ENCODE measurements at regions not wholly inside any gene's neighbourhood (a gene's known extent, or its start where the extent isn't known, plus 50 kb on each side); places are given as distances from the start of the nearest gene placed in this dataset.

DNA sequence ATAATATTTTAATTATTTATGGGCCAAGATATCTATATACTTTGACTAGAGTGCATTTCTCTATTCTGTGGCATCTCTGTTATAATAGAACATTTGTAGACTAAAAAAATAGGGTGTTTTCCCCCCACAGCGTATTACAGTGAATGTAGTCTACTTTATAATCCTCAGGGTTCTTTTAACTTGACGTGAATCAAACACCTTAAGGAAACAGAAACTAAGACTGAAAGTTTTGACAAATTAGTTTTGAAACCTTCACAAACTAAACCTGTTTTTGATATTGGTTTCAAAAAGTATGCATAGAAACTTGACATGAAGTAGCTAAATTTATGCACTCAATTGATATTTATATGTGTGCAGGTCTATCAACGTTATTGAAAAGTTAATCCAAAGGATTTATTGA, 1963.1 kb upstream of the TENM3 start:
- Histone ChIP-seq H3K27me3 (ENCODE audit: insufficient read depth, low read length) (no peaks in the 10 kb centered on the region), H3K4me1 (ENCODE audit: control insufficient read depth in 1 of 2, insufficient read depth in 2 of 2, low read length in 2 of 2) (no peaks in the 10 kb centered on the region), H3K4me3 (replicated peaks in 1 of 2; ENCODE audit: low read depth in 1 of 2, low read length in 2 of 2) (no peak overlapping the region), H3K9ac (ENCODE audit: low read length) (no peak overlapping the region), H4K20me1 (ENCODE audit: insufficient read depth) (no peaks in the 10 kb centered on the region), H3K9me3 (ENCODE audit: control insufficient read depth in 1 of 2, insufficient read depth in 1 of 2, low read depth in 1 of 2, low read length in 2 of 2) (no peaks in the 10 kb centered on the region), H3K79me2 (ENCODE audit: insufficient read depth, low read length) (no peaks in the 10 kb centered on the region), H3K4me2 (ENCODE audit: low read length) (no peak overlapping the region), H3K9me2 (ENCODE audit: insufficient read depth) (no peaks in the 10 kb centered on the region), H3K27ac (ENCODE audit: low read depth, low read length) (no peak overlapping the region), H3K36me3 (ENCODE audit: control insufficient read depth in 1 of 2, insufficient read depth in 2 of 2, low read length in 2 of 2) (no peaks in the 10 kb centered on the region), H2AFZ (ENCODE audit: low read depth, low read length, poor library complexity, severe bottlenecking) (no peak overlapping the region)
- intact Hi-C loops (cut with micrococcal nuclease): no loop called here
- BruUV-seq (replicated peaks): no TSS peak
- DNase-seq (ENCODE audit: low read depth, low spot score): no peak
- ATAC-seq: no peak
- ChIA-PET CTCF (no interaction called here), RAD21 (ENCODE audit: low non-redundant PET in 1 of 2, low total read pairs in 2 of 2, uncharacterized antibody in 2 of 2, unreplicated experiment in 2 of 2) (no interaction called here), POLR2A (no interaction called here)
- TF ChIP-seq CBX3 (IDR thresholded peaks at IDR 0.05; ENCODE audit: low read depth): no peak
- TF ChIP-seq EZH2 (IDR thresholded peaks at IDR 0.05): no peak
- TF ChIP-seq, protein P1, sequence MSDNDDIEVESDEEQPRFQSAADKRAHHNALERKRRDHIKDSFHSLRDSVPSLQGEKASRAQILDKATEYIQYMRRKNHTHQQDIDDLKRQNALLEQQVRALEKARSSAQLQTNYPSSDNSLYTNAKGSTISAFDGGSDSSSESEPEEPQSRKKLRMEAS (IDR thresholded peaks at IDR 0.05): no peak
- no peak for TF ChIP-seq TCF7L2 (IDR thresholded peaks at IDR 0.05; ENCODE audit: borderline replicate concordance, extremely low read depth, insufficient read depth, insufficient read length)
- no peak for TF ChIP-seq EZH2phosphoT487 (IDR thresholded peaks at IDR 0.05; ENCODE audit: borderline replicate concordance)
- TF ChIP-seq, protein P2, sequence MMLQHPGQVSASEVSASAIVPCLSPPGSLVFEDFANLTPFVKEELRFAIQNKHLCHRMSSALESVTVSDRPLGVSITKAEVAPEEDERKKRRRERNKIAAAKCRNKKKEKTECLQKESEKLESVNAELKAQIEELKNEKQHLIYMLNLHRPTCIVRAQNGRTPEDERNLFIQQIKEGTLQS (IDR thresholded peaks at IDR 0.05): no peak
- no peak for TF ChIP-seq SP1 (IDR thresholded peaks at IDR 0.05; ENCODE audit: low read depth)
- no peak for TF ChIP-seq ZFX (IDR thresholded peaks at IDR 0.05)
- no peak for TF ChIP-seq ELF1 (IDR thresholded peaks at IDR 0.05; ENCODE audit: borderline replicate concordance, low read depth)
- TF ChIP-seq YY1 (IDR thresholded peaks at IDR 0.05; ENCODE audit: extremely low read depth, insufficient replicate concordance, low read depth, low read length): no peak
- no peak for TF ChIP-seq CEBPB (IDR thresholded peaks at IDR 0.05; ENCODE audit: low read depth)
- TF ChIP-seq JUND (IDR thresholded peaks at IDR 0.05): no peak
- no peak for TF ChIP-seq POLR2AphosphoS5 (IDR thresholded peaks at IDR 0.05; ENCODE audit: low read depth, low read length)
- no peak for TF ChIP-seq EGR1 (IDR thresholded peaks at IDR 0.05; ENCODE audit: low read depth)
- TF ChIP-seq SRF (IDR thresholded peaks at IDR 0.05; ENCODE audit: low read depth): no peak
- TF ChIP-seq, protein P3, sequence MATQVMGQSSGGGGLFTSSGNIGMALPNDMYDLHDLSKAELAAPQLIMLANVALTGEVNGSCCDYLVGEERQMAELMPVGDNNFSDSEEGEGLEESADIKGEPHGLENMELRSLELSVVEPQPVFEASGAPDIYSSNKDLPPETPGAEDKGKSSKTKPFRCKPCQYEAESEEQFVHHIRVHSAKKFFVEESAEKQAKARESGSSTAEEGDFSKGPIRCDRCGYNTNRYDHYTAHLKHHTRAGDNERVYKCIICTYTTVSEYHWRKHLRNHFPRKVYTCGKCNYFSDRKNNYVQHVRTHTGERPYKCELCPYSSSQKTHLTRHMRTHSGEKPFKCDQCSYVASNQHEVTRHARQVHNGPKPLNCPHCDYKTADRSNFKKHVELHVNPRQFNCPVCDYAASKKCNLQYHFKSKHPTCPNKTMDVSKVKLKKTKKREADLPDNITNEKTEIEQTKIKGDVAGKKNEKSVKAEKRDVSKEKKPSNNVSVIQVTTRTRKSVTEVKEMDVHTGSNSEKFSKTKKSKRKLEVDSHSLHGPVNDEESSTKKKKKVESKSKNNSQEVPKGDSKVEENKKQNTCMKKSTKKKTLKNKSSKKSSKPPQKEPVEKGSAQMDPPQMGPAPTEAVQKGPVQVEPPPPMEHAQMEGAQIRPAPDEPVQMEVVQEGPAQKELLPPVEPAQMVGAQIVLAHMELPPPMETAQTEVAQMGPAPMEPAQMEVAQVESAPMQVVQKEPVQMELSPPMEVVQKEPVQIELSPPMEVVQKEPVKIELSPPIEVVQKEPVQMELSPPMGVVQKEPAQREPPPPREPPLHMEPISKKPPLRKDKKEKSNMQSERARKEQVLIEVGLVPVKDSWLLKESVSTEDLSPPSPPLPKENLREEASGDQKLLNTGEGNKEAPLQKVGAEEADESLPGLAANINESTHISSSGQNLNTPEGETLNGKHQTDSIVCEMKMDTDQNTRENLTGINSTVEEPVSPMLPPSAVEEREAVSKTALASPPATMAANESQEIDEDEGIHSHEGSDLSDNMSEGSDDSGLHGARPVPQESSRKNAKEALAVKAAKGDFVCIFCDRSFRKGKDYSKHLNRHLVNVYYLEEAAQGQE (IDR thresholded peaks at IDR 0.05; ENCODE audit: low read depth): no peak
- TF ChIP-seq ZNF274 (IDR thresholded peaks at IDR 0.05; ENCODE audit: low read depth, low read length): no peak
- no peak for TF ChIP-seq RAD21 (IDR thresholded peaks at IDR 0.05; ENCODE audit: low read depth)

All from HCT116 (cell line).